AG10803 (cell line): ENCODE measurements at regions not wholly inside any gene's neighbourhood (a gene's known extent, or its start where the extent isn't known, plus 50 kb on each side); places are given as distances from the start of the nearest gene placed in this dataset.

Experiments
- DNase-seq: peaks from one replicate; pipeline ENCODE4 v3.0.0; 2010; ENCODE audit warnings: low read depth
- H3K4me3 ChIP-seq: 2 replicates; pipeline ENCODE4 v1.5.1; 2011; ENCODE audit warnings: mild to moderate bottlenecking, low read length, control low read depth
- CTCF ChIP-seq: conservative IDR thresholded peaks from 2 replicates; pipeline ENCODE4 v1.5.1; 2011; ENCODE audit warnings: mild to moderate bottlenecking, low read length, control low read depth, inconsistent platforms

GRCh38 chr13:37493775-37494174 is 104.8 kb downstream of the POSTN start:
- TF ChIP-seq CTCF = no peak
- H3K4me3 ChIP-seq = no peak overlapping the region
- no peak for DNase-seq

- TF ChIP-seq CTCF = no peak
- peak; percentile 97 for DNase-seq
- H3K4me3 ChIP-seq = no peak overlapping the region
Measured at GRCh38 chr13:37492741-37493514, 105.6 kb downstream of the POSTN start.

- H3K4me3 ChIP-seq = no peak overlapping the region
- peak; percentile 80 for DNase-seq
- no peak for TF ChIP-seq CTCF
Measured at GRCh38 chr13:37492075-37492474, 106.5 kb downstream of the POSTN start.

GRCh38 chr13:37491661-37492060 is 106.9 kb downstream of the POSTN start:
- H3K4me3 ChIP-seq = no peak overlapping the region
- peak; percentile 29 for DNase-seq
- no peak for TF ChIP-seq CTCF

- peak; percentile 61 for DNase-seq
- no peak for TF ChIP-seq CTCF
- no peak overlapping the region for H3K4me3 ChIP-seq
Measured at GRCh38 chr13:37490176-37490779, 108.3 kb downstream of the POSTN start.

- DNase-seq = peak; percentile 64
- no peak for TF ChIP-seq CTCF
- no peak overlapping the region for H3K4me3 ChIP-seq
Measured at GRCh38 chr13:37488726-37489125, 109.8 kb downstream of the POSTN start.

GRCh38 chr13:37486171-37486681 is 112.3 kb downstream of the POSTN start:
- peak overlapping the region; percentile 26 for H3K4me3 ChIP-seq
- DNase-seq = peak; percentile 52
- no peak for TF ChIP-seq CTCF
